CD4-positive, alpha-beta T cell (primary cell): ENCODE measurements at regions not wholly inside any gene's neighbourhood (a gene's known extent, or its start where the extent isn't known, plus 50 kb on each side); places are given as distances from the start of the nearest gene placed in this dataset.

ENCODE experiments used
- ATAC-seq: fragments of 200-7000 bp; cut with Tn5 transposase; one replicate; pipeline ENCODE4 v1.10.0; 2022; ENCODE audit warnings: mild to moderate bottlenecking; ENCODE audit not compliant: poor library complexity
- CTCF ChIA-PET: fragments of 350-600 bp; sonication (Branson Sonifier 250); formaldehyde crosslinking; loops from one replicate; lab custom pipeline; 2021; ENCODE audit warnings: antibody characterized with exemption, inconsistent platforms; lab: Charles Lee
- POLR2A ChIA-PET: fragments of 350-600 bp; sonication (Branson Sonifier 250); formaldehyde crosslinking; loops from one replicate; lab custom pipeline; 2021; ENCODE audit warnings: antibody characterized with exemption, inconsistent platforms; lab: Charles Lee
- DNase-seq, 14 experiments: peaks; one replicate each; pipeline ENCODE4 v3.0.0-alpha.2; 2013 to 2020; ENCODE audit warnings: mixed read lengths in 2 of 14
- H3K27ac ChIP-seq, 2 donors: one replicate each; pipeline versions ENCODE4 v1.5.1 to v1.7.0; 2013; ENCODE audit warnings: low read length in 2 of 2, low read depth in 1 of 2, mild to moderate bottlenecking in 1 of 2
- H3K27me3 ChIP-seq, 2 experiments: 1 replicate in 1 of 2; 2 replicates in 1 of 2; pipeline versions ENCODE4 v1.6.1 to v1.7.0; 2013; ENCODE audit warnings: low read length in 2 of 2, control low read depth in 1 of 2, mild to moderate bottlenecking in 1 of 2, moderate library complexity in 1 of 2; ENCODE audit not compliant: insufficient read depth in 2 of 2, control insufficient read depth in 1 of 2
- H3K36me3 ChIP-seq: one replicate; pipeline ENCODE4 v1.6.1; 2013; ENCODE audit warnings: low read length, control low read depth; ENCODE audit not compliant: insufficient read depth
- H3K4me1 ChIP-seq: one replicate; pipeline ENCODE4 v1.6.1; 2013; ENCODE audit warnings: low read length, control low read depth; ENCODE audit not compliant: insufficient read depth
- H3K4me3 ChIP-seq: one replicate; pipeline ENCODE4 v1.5.1; 2013; ENCODE audit warnings: mild to moderate bottlenecking, low read length, moderate library complexity
- H3K9me3 ChIP-seq, 2 experiments: 1 replicate in 1 of 2; 2 replicates in 1 of 2; pipeline versions ENCODE4 v1.6.1 to v1.7.0; 2013; ENCODE audit warnings: low read length in 2 of 2, mild to moderate bottlenecking in 2 of 2, control low read depth in 1 of 2, moderate library complexity in 1 of 2; ENCODE audit not compliant: control insufficient read depth in 1 of 2, insufficient read depth in 1 of 2
- H3K27ac Mint-ChIP-seq: one replicate; pipeline ENCODE4 v1.8.0; 2020; ENCODE audit warnings: mixed read lengths
- H3K27me3 Mint-ChIP-seq: one replicate; pipeline ENCODE4 v1.8.0; 2021; ENCODE audit warnings: mixed read lengths
- H3K36me3 Mint-ChIP-seq: one replicate; pipeline ENCODE4 v1.8.0; 2021; ENCODE audit warnings: low read depth, mixed read lengths
- H3K4me1 Mint-ChIP-seq: one replicate; pipeline ENCODE4 v1.8.0; 2021; ENCODE audit warnings: low read depth, mixed read lengths
- H3K4me3 Mint-ChIP-seq: one replicate; pipeline ENCODE4 v1.8.0; 2020; ENCODE audit warnings: mild to moderate bottlenecking, mixed read lengths
- H3K9me3 Mint-ChIP-seq: one replicate; pipeline ENCODE4 v1.8.0; 2020; ENCODE audit warnings: mixed read lengths
- intact Hi-C, 2 experiments: fragments of 100-400 bp; cut with DNase I in 1 of 2; cut with micrococcal nuclease in 1 of 2; formaldehyde crosslinking; loops; one replicate each; pipeline versions ENCODE4 v1.15.1 to v1.9.0; 2023 to 2025; cut with DNase I, micrococcal nuclease
- TF ChIP-seq, protein P1 (sequence below): fragments of 200-600 bp; IDR thresholded peaks from one replicate; pipeline ENCODE4 v1.8.0; 2022; ENCODE audit warnings: antibody characterized with exemption, mild to moderate bottlenecking

DNA sequence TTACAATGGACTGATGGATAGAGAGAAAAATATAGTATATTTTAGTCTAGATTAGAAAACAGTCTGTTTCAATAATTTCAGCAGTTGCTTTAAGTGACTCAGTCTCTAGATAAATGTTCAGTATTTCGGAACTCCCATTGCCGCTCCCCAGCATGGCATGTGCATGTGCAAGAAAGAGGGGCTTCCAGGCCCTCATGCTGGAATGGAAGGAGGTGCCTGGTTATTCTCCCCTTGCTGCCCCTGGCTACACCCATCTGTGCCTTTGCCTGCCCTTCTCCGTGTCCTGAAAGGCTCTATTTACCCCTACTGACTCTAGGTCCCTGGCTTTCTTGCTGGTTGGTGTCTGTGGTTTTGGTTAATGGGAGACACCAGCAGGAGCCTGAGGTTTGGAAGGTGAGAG is 115.7 kb upstream of the IFNGR1 start:
- ChIA-PET CTCF (no interaction called here), POLR2A (no interaction called here)
- Histone ChIP-seq H3K4me3 (no peak overlapping the region), H3K36me3 (no peaks in the 10 kb centered on the region), H3K27ac (no peak overlapping the region), H3K9me3 (no peaks in the 10 kb centered on the region), H3K27me3 (peaks cover 0 to 4% of the 10 kb centered on the region in 2 experiments), H3K4me1 (no peaks in the 10 kb centered on the region)
- Mint-ChIP-seq H3K27me3 (peaks cover 23% of the 10 kb centered on the region), H3K9me3 (no peaks in the 10 kb centered on the region), H3K4me1 (no peaks in the 10 kb centered on the region), H3K4me3 (no peak overlapping the region), H3K27ac (no peak overlapping the region), H3K36me3 (no peaks in the 10 kb centered on the region)
- TF ChIP-seq, protein P1, sequence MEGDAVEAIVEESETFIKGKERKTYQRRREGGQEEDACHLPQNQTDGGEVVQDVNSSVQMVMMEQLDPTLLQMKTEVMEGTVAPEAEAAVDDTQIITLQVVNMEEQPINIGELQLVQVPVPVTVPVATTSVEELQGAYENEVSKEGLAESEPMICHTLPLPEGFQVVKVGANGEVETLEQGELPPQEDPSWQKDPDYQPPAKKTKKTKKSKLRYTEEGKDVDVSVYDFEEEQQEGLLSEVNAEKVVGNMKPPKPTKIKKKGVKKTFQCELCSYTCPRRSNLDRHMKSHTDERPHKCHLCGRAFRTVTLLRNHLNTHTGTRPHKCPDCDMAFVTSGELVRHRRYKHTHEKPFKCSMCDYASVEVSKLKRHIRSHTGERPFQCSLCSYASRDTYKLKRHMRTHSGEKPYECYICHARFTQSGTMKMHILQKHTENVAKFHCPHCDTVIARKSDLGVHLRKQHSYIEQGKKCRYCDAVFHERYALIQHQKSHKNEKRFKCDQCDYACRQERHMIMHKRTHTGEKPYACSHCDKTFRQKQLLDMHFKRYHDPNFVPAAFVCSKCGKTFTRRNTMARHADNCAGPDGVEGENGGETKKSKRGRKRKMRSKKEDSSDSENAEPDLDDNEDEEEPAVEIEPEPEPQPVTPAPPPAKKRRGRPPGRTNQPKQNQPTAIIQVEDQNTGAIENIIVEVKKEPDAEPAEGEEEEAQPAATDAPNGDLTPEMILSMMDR, result no peak
- intact Hi-C loops, result no loop called here
- DNase-seq (no peak), ATAC-seq (no peak)

GRCh38 chr6:137334094-137334493 is 114.9 kb upstream of the IFNGR1 start:
- CTCF ChIA-PET, result no interaction called here

DNA sequence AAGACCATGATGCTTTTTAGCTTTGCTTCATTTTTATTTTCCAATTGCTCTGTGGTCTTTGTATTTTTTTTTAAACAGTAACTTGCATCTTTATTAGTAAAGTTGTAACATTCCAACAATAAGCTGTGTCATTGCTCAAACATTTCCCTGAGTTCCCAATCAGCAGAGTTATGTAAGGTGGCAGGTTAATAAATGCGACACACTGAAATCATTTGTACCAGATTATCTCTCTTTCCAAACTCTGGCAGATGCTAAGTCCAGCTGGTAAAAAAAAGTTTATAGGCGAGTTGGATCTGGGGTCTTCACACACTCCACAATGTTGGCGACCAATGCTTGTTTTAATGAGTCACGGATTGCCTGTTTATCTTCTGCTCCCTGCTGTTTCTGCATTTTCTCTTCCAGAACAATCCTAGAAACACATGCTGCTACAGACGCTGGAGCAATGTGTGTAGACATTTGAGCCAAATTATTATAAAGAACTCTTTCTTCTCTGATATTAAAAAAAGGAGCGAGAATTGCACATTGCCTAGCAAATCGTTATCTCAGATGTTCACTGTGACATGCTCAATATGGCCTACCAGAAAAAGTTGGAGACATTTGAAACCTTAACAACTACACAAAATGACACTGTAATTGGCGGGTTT is 113.6 kb upstream of the IFNGR1 start:
- Mint-ChIP-seq H3K9me3 (no peaks in the 10 kb centered on the region), H3K27ac (no peak overlapping the region), H3K4me3 (no peak overlapping the region), H3K27me3 (peaks cover 23% of the 10 kb centered on the region), H3K36me3 (no peaks in the 10 kb centered on the region), H3K4me1 (no peaks in the 10 kb centered on the region)
- no peak overlapping the region for H3K4me3 ChIP-seq
- CTCF ChIA-PET, result no interaction called here
- no peaks in the 10 kb centered on the region for H3K4me1 ChIP-seq
- ATAC-seq (no peak), DNase-seq (no peak)
- TF ChIP-seq, protein P1, result no peak
- POLR2A ChIA-PET, result no interaction called here
- intact Hi-C loops, result no loop called here
- no peaks in the 10 kb centered on the region for H3K9me3 ChIP-seq
- no peaks in the 10 kb centered on the region for H3K36me3 ChIP-seq
- no peaks in the 10 kb centered on the region for H3K27me3 ChIP-seq
- no peak overlapping the region for H3K27ac ChIP-seq

More at GRCh38 chr6:137334094-137334493, 114.9 kb upstream of the IFNGR1 start:
- ATAC-seq (no peak), DNase-seq (no peak)
- POLR2A ChIA-PET, result no interaction called here
- no peaks in the 10 kb centered on the region for H3K4me1 Mint-ChIP-seq
- intact Hi-C loops, result no loop called here
- TF ChIP-seq, protein P1, result no peak
- no peaks in the 10 kb centered on the region for H3K36me3 ChIP-seq
- no peak overlapping the region for H3K4me3 Mint-ChIP-seq
- H3K36me3 Mint-ChIP-seq, result no peaks in the 10 kb centered on the region
- H3K9me3 Mint-ChIP-seq, result no peaks in the 10 kb centered on the region
- no peak overlapping the region for H3K27ac ChIP-seq
- no peak overlapping the region for H3K27ac Mint-ChIP-seq
- no peaks in the 10 kb centered on the region for H3K27me3 ChIP-seq
- H3K9me3 ChIP-seq, result no peaks in the 10 kb centered on the region
- peaks cover 23% of the 10 kb centered on the region for H3K27me3 Mint-ChIP-seq
- H3K4me1 ChIP-seq, result no peaks in the 10 kb centered on the region
- H3K4me3 ChIP-seq, result no peak overlapping the region
